ENCODE measurements at regions not wholly inside any gene's neighbourhood (a gene's known extent, or its start where the extent isn't known, plus 50 kb on each side); places are given as distances from the start of the nearest gene placed in this dataset.

- no peaks in the 10 kb centered on the region for H3K9me3 Mint-ChIP-seq
- no peaks in the 10 kb centered on the region for H3K36me3 Mint-ChIP-seq (ENCODE audit: low read depth)
- no peak overlapping the region for H3K4me3 Mint-ChIP-seq
- no peak for DNase-seq
- CTCF ChIA-PET, result no interaction called here
- H3K4me1 Mint-ChIP-seq (ENCODE audit: low read depth), result no peaks in the 10 kb centered on the region
- H3K27ac Mint-ChIP-seq, result no peak overlapping the region
- no peaks in the 10 kb centered on the region for H3K27me3 Mint-ChIP-seq (ENCODE audit: low read depth)
- intact Hi-C loops (cut with micrococcal nuclease), result no loop called here
These were observed 446.6 kb upstream of the JAG1 start for GRCh38 chr20:11120431-11120830.

GRCh38 chr20:11124849-11125505 is 451.2 kb upstream of the JAG1 start:
- DNase-seq, result no peak
- H3K36me3 Mint-ChIP-seq (ENCODE audit: low read depth), result no peaks in the 10 kb centered on the region
- H3K27me3 Mint-ChIP-seq (ENCODE audit: low read depth), result no peaks in the 10 kb centered on the region
- no peaks in the 10 kb centered on the region for H3K9me3 Mint-ChIP-seq
- CTCF ChIA-PET, result no interaction called here
- no peak overlapping the region for H3K27ac Mint-ChIP-seq
- H3K4me3 Mint-ChIP-seq, result no peak overlapping the region
- intact Hi-C loops (cut with micrococcal nuclease), result no loop called here
- H3K4me1 Mint-ChIP-seq (ENCODE audit: low read depth), result no peaks in the 10 kb centered on the region

- Mint-ChIP-seq H3K4me1 (ENCODE audit: low read depth) (no peaks in the 10 kb centered on the region), H3K9me3 (peaks cover 2% of the 10 kb centered on the region), H3K36me3 (ENCODE audit: low read depth) (no peaks in the 10 kb centered on the region), H3K4me3 (no peak overlapping the region), H3K27me3 (ENCODE audit: low read depth) (no peaks in the 10 kb centered on the region), H3K27ac (no peak overlapping the region)
- CTCF ChIA-PET, result no interaction called here
- intact Hi-C loops (cut with micrococcal nuclease), result no loop called here
- no peak for DNase-seq
These were observed 454.5 kb upstream of the JAG1 start for GRCh38 chr20:11128220-11128718.

GRCh38 chr20:11128721-11129120 is 454.9 kb upstream of the JAG1 start:
- Mint-ChIP-seq H3K27ac (no peak overlapping the region), H3K27me3 (ENCODE audit: low read depth) (no peaks in the 10 kb centered on the region), H3K4me3 (no peak overlapping the region), H3K4me1 (ENCODE audit: low read depth) (no peaks in the 10 kb centered on the region), H3K36me3 (ENCODE audit: low read depth) (no peaks in the 10 kb centered on the region), H3K9me3 (peaks cover 2% of the 10 kb centered on the region)
- CTCF ChIA-PET, result no interaction called here
- no peak for DNase-seq
- intact Hi-C loops (cut with micrococcal nuclease), result no loop called here

- CTCF ChIA-PET, result no interaction called here
- Mint-ChIP-seq H3K9me3 (peaks cover 2% of the 10 kb centered on the region), H3K27ac (no peak overlapping the region)
These were observed 456.9 kb upstream of the JAG1 start for GRCh38 chr20:11130554-11131166.

GRCh38 chr20:11132819-11133415 is 459.1 kb upstream of the JAG1 start:
- Mint-ChIP-seq H3K36me3 (ENCODE audit: low read depth) (no peaks in the 10 kb centered on the region), H3K27me3 (ENCODE audit: low read depth) (no peaks in the 10 kb centered on the region), H3K4me1 (ENCODE audit: low read depth) (no peaks in the 10 kb centered on the region), H3K4me3 (no peak overlapping the region), H3K9me3 (peaks cover 2% of the 10 kb centered on the region), H3K27ac (no peak overlapping the region)
- intact Hi-C loops (cut with micrococcal nuclease), result no loop called here
- CTCF ChIA-PET, result no interaction called here
- no peak for DNase-seq

More at GRCh38 chr20:11130554-11131166, 456.9 kb upstream of the JAG1 start:
- no peak for DNase-seq
- H3K36me3 Mint-ChIP-seq (ENCODE audit: low read depth), result no peaks in the 10 kb centered on the region
- no peaks in the 10 kb centered on the region for H3K27me3 Mint-ChIP-seq (ENCODE audit: low read depth)
- no peak overlapping the region for H3K4me3 Mint-ChIP-seq
- no peaks in the 10 kb centered on the region for H3K4me1 Mint-ChIP-seq (ENCODE audit: low read depth)
- intact Hi-C loops (cut with micrococcal nuclease), result no loop called here

GRCh38 chr20:11136691-11137090 is 462.9 kb upstream of the JAG1 start:
- H3K27me3 Mint-ChIP-seq (ENCODE audit: low read depth), result no peaks in the 10 kb centered on the region
- CTCF ChIA-PET, result no interaction called here
- DNase-seq, result no peak
- intact Hi-C loops (cut with micrococcal nuclease), result no loop called here
- no peaks in the 10 kb centered on the region for H3K36me3 Mint-ChIP-seq (ENCODE audit: low read depth)
- peaks cover 2% of the 10 kb centered on the region for H3K9me3 Mint-ChIP-seq
- H3K4me3 Mint-ChIP-seq, result no peak overlapping the region
- H3K27ac Mint-ChIP-seq, result no peak overlapping the region
- no peaks in the 10 kb centered on the region for H3K4me1 Mint-ChIP-seq (ENCODE audit: low read depth)

GRCh38 chr20:11137688-11138087 is 463.9 kb upstream of the JAG1 start:
- Mint-ChIP-seq H3K4me1 (ENCODE audit: low read depth) (no peaks in the 10 kb centered on the region), H3K9me3 (no peaks in the 10 kb centered on the region), H3K36me3 (ENCODE audit: low read depth) (no peaks in the 10 kb centered on the region), H3K27me3 (ENCODE audit: low read depth) (no peaks in the 10 kb centered on the region), H3K27ac (no peak overlapping the region), H3K4me3 (no peak overlapping the region)
- intact Hi-C loops (cut with micrococcal nuclease), result no loop called here
- no peak for DNase-seq
- CTCF ChIA-PET, result no interaction called here

GRCh38 chr20:11140359-11140758 is 466.6 kb upstream of the JAG1 start:
- H3K27me3 Mint-ChIP-seq (ENCODE audit: low read depth), result no peaks in the 10 kb centered on the region
- no peak for DNase-seq
- CTCF ChIA-PET, result no interaction called here
- H3K9me3 Mint-ChIP-seq, result peaks cover 2% of the 10 kb centered on the region
- intact Hi-C loops (cut with micrococcal nuclease), result no loop called here
- H3K27ac Mint-ChIP-seq, result no peak overlapping the region
- no peaks in the 10 kb centered on the region for H3K36me3 Mint-ChIP-seq (ENCODE audit: low read depth)
- H3K4me3 Mint-ChIP-seq, result no peak overlapping the region
- no peaks in the 10 kb centered on the region for H3K4me1 Mint-ChIP-seq (ENCODE audit: low read depth)

GRCh38 chr20:11143481-11143880 is 469.7 kb upstream of the JAG1 start:
- Mint-ChIP-seq H3K9me3 (peaks cover 2% of the 10 kb centered on the region), H3K27me3 (ENCODE audit: low read depth) (no peaks in the 10 kb centered on the region), H3K4me1 (ENCODE audit: low read depth) (no peaks in the 10 kb centered on the region), H3K27ac (no peak overlapping the region), H3K4me3 (no peak overlapping the region), H3K36me3 (ENCODE audit: low read depth) (no peaks in the 10 kb centered on the region)
- DNase-seq, result no peak
- intact Hi-C loops (cut with micrococcal nuclease), result no loop called here
- CTCF ChIA-PET, result no interaction called here

- intact Hi-C loops (cut with micrococcal nuclease), result no loop called here
- Mint-ChIP-seq H3K27ac (no peak overlapping the region), H3K27me3 (ENCODE audit: low read depth) (no peaks in the 10 kb centered on the region), H3K4me1 (ENCODE audit: low read depth) (no peaks in the 10 kb centered on the region), H3K9me3 (peaks cover 2% of the 10 kb centered on the region), H3K36me3 (ENCODE audit: low read depth) (no peaks in the 10 kb centered on the region), H3K4me3 (no peak overlapping the region)
- CTCF ChIA-PET, result no interaction called here
- no peak for DNase-seq
These were observed 470.5 kb upstream of the JAG1 start for GRCh38 chr20:11144114-11144950.

- DNase-seq, result no peak
- Mint-ChIP-seq H3K9me3 (peaks cover 2% of the 10 kb centered on the region), H3K36me3 (ENCODE audit: low read depth) (no peaks in the 10 kb centered on the region), H3K4me3 (no peak overlapping the region), H3K27me3 (ENCODE audit: low read depth) (no peaks in the 10 kb centered on the region), H3K4me1 (ENCODE audit: low read depth) (no peaks in the 10 kb centered on the region), H3K27ac (no peak overlapping the region)
- intact Hi-C loops (cut with micrococcal nuclease), result no loop called here
- CTCF ChIA-PET, result no interaction called here
These were observed 471.8 kb upstream of the JAG1 start for GRCh38 chr20:11145616-11146015.

All from activated naive CD4-positive, alpha-beta T cell treated with anti-CD3 and anti-CD28 coated beads for 36 hours (primary cell).